ENCODE measurements at regions not wholly inside any gene's neighbourhood (a gene's known extent, or its start where the extent isn't known, plus 50 kb on each side); places are given as distances from the start of the nearest gene placed in this dataset.

DNA sequence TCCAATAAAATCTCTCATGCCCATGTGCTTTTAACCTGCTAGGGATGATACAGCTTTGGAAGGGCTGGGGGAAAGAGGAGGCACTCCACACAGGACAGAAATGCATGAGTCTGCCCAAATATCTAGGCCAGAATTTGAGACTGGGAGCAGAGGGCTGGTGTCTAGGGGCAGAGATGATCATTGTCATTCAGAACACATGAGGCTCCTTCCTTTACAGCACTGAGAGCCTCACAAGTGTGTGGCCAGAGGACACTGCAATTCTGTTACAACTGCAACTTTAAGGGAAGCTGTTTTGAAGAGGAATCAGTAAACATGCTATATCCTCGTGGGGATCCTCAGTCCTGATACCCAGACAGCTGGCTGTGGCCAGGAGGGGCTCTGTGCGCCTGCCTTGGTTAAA, 541.3 kb downstream of the OMA1 start:
- no peaks in the 10 kb centered on the region for H3K4me1 ChIP-seq (ENCODE audit: control insufficient read depth in 1 of 2, insufficient read depth in 2 of 2, low read length in 2 of 2)
- ChIA-PET CTCF (no interaction called here), RAD21 (ENCODE audit: low non-redundant PET in 1 of 2, low total read pairs in 2 of 2, uncharacterized antibody in 2 of 2, unreplicated experiment in 2 of 2) (no interaction called here), POLR2A (no interaction called here)
- H2AFZ ChIP-seq (ENCODE audit: low read depth, low read length, poor library complexity, severe bottlenecking): no peak overlapping the region
- no peaks in the 10 kb centered on the region for H3K9me2 ChIP-seq (ENCODE audit: insufficient read depth)
- H3K9ac ChIP-seq (ENCODE audit: low read length): no peak overlapping the region
- H3K27me3 ChIP-seq (ENCODE audit: insufficient read depth, low read length): peaks cover 17% of the 10 kb centered on the region; the same call in 1 of the 2 replicates
- H3K4me3 ChIP-seq (replicated peaks in 1 of 2; ENCODE audit: low read depth in 1 of 2, low read length in 2 of 2): no peak overlapping the region
- intact Hi-C loops (cut with micrococcal nuclease): no loop called here
- no peaks in the 10 kb centered on the region for H3K9me3 ChIP-seq (ENCODE audit: control insufficient read depth in 1 of 2, insufficient read depth in 1 of 2, low read depth in 1 of 2, low read length in 2 of 2)
- no TSS peak for BruUV-seq (replicated peaks)
- ATAC-seq (no peak), DNase-seq (ENCODE audit: low read depth, low spot score) (no peak)
- TF ChIP-seq SRF (IDR thresholded peaks at IDR 0.05; ENCODE audit: low read depth) (no peak), EZH2phosphoT487 (IDR thresholded peaks at IDR 0.05; ENCODE audit: borderline replicate concordance) (no peak), POLR2AphosphoS5 (IDR thresholded peaks at IDR 0.05; ENCODE audit: low read depth, low read length) (no peak)
- TF ChIP-seq, protein P1, sequence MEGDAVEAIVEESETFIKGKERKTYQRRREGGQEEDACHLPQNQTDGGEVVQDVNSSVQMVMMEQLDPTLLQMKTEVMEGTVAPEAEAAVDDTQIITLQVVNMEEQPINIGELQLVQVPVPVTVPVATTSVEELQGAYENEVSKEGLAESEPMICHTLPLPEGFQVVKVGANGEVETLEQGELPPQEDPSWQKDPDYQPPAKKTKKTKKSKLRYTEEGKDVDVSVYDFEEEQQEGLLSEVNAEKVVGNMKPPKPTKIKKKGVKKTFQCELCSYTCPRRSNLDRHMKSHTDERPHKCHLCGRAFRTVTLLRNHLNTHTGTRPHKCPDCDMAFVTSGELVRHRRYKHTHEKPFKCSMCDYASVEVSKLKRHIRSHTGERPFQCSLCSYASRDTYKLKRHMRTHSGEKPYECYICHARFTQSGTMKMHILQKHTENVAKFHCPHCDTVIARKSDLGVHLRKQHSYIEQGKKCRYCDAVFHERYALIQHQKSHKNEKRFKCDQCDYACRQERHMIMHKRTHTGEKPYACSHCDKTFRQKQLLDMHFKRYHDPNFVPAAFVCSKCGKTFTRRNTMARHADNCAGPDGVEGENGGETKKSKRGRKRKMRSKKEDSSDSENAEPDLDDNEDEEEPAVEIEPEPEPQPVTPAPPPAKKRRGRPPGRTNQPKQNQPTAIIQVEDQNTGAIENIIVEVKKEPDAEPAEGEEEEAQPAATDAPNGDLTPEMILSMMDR (IDR thresholded peaks at IDR 0.05 in 2 of 3, conservative IDR thresholded peaks at IDR 0.05 in 1 of 3; ENCODE audit: borderline replicate concordance in 1 of 3, insufficient read depth in 1 of 3, low read depth in 2 of 3, low read length in 2 of 3): no peak
- no peak overlapping the region for H3K4me2 ChIP-seq (ENCODE audit: low read length)
- no peaks in the 10 kb centered on the region for H3K36me3 ChIP-seq (ENCODE audit: control insufficient read depth in 1 of 2, insufficient read depth in 2 of 2, low read length in 2 of 2)
- H3K79me2 ChIP-seq (ENCODE audit: insufficient read depth, low read length): no peaks in the 10 kb centered on the region
- H3K27ac ChIP-seq (ENCODE audit: low read depth, low read length): no peak overlapping the region
- H4K20me1 ChIP-seq (ENCODE audit: insufficient read depth): no peaks in the 10 kb centered on the region

DNA sequence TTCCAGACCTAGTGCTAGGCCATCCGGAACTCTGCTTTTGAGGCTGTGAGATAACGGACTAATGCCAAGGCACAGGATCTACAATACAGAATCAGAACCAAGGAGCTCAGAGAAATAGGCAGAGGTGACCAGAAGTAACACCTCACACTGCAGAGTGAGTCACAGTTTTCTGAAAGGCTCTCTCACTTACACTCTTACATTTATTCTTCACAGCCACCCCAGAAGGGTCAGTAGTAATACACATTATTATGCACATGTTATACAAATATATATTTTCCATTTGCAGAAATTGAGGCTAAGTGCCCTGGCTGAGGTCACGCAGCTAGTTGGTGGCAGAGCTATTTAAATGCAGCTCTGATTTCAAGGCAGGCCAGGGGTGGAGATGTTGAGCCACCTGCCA, 542.5 kb downstream of the OMA1 start:
- H2AFZ ChIP-seq (ENCODE audit: low read depth, low read length, poor library complexity, severe bottlenecking): no peak overlapping the region
- H3K79me2 ChIP-seq (ENCODE audit: insufficient read depth, low read length): no peaks in the 10 kb centered on the region
- H3K9me2 ChIP-seq (ENCODE audit: insufficient read depth): no peaks in the 10 kb centered on the region
- H3K9ac ChIP-seq (ENCODE audit: low read length): no peak overlapping the region
- RAD21 ChIA-PET (ENCODE audit: low non-redundant PET in 1 of 2, low total read pairs in 2 of 2, uncharacterized antibody in 2 of 2, unreplicated experiment in 2 of 2): no interaction called here
- ATAC-seq (no peak), DNase-seq (ENCODE audit: low read depth, low spot score) (no peak)
- no peak overlapping the region for H3K27ac ChIP-seq (ENCODE audit: low read depth, low read length)
- no peaks in the 10 kb centered on the region for H4K20me1 ChIP-seq (ENCODE audit: insufficient read depth)
- POLR2A ChIA-PET: no interaction called here
- intact Hi-C loops (cut with micrococcal nuclease): no loop called here
- no peaks in the 10 kb centered on the region for H3K9me3 ChIP-seq (ENCODE audit: control insufficient read depth in 1 of 2, insufficient read depth in 1 of 2, low read depth in 1 of 2, low read length in 2 of 2)
- no peak overlapping the region for H3K4me2 ChIP-seq (ENCODE audit: low read length)
- peaks cover 17% of the 10 kb centered on the region; the same call in 1 of the 2 replicates for H3K27me3 ChIP-seq (ENCODE audit: insufficient read depth, low read length)
- H3K4me1 ChIP-seq (ENCODE audit: control insufficient read depth in 1 of 2, insufficient read depth in 2 of 2, low read length in 2 of 2): no peaks in the 10 kb centered on the region
- CTCF ChIA-PET: no interaction called here
- TF ChIP-seq SP1 (IDR thresholded peaks at IDR 0.05; ENCODE audit: low read depth): no peak
- TF ChIP-seq, protein P2, sequence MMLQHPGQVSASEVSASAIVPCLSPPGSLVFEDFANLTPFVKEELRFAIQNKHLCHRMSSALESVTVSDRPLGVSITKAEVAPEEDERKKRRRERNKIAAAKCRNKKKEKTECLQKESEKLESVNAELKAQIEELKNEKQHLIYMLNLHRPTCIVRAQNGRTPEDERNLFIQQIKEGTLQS (IDR thresholded peaks at IDR 0.05): no peak
- no peak for TF ChIP-seq POLR2AphosphoS5 (IDR thresholded peaks at IDR 0.05; ENCODE audit: low read depth, low read length)
- no peak for TF ChIP-seq CBX3 (IDR thresholded peaks at IDR 0.05; ENCODE audit: low read depth)
- no peak for TF ChIP-seq SIN3A (IDR thresholded peaks at IDR 0.05; ENCODE audit: low read depth)
- TF ChIP-seq SRF (IDR thresholded peaks at IDR 0.05; ENCODE audit: low read depth): no peak
- TF ChIP-seq YY1 (IDR thresholded peaks at IDR 0.05; ENCODE audit: extremely low read depth, insufficient replicate concordance, low read depth, low read length): no peak
- TF ChIP-seq, protein P3, sequence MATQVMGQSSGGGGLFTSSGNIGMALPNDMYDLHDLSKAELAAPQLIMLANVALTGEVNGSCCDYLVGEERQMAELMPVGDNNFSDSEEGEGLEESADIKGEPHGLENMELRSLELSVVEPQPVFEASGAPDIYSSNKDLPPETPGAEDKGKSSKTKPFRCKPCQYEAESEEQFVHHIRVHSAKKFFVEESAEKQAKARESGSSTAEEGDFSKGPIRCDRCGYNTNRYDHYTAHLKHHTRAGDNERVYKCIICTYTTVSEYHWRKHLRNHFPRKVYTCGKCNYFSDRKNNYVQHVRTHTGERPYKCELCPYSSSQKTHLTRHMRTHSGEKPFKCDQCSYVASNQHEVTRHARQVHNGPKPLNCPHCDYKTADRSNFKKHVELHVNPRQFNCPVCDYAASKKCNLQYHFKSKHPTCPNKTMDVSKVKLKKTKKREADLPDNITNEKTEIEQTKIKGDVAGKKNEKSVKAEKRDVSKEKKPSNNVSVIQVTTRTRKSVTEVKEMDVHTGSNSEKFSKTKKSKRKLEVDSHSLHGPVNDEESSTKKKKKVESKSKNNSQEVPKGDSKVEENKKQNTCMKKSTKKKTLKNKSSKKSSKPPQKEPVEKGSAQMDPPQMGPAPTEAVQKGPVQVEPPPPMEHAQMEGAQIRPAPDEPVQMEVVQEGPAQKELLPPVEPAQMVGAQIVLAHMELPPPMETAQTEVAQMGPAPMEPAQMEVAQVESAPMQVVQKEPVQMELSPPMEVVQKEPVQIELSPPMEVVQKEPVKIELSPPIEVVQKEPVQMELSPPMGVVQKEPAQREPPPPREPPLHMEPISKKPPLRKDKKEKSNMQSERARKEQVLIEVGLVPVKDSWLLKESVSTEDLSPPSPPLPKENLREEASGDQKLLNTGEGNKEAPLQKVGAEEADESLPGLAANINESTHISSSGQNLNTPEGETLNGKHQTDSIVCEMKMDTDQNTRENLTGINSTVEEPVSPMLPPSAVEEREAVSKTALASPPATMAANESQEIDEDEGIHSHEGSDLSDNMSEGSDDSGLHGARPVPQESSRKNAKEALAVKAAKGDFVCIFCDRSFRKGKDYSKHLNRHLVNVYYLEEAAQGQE (IDR thresholded peaks at IDR 0.05; ENCODE audit: low read depth): no peak
- TF ChIP-seq, protein P1 (IDR thresholded peaks at IDR 0.05 in 2 of 3, conservative IDR thresholded peaks at IDR 0.05 in 1 of 3; ENCODE audit: borderline replicate concordance in 1 of 3, insufficient read depth in 1 of 3, low read depth in 2 of 3, low read length in 2 of 3): no peak
- H3K4me3 ChIP-seq (replicated peaks in 1 of 2; ENCODE audit: low read depth in 1 of 2, low read length in 2 of 2): no peak overlapping the region
- no TSS peak for BruUV-seq (replicated peaks)
- H3K36me3 ChIP-seq (ENCODE audit: control insufficient read depth in 1 of 2, insufficient read depth in 2 of 2, low read length in 2 of 2): no peaks in the 10 kb centered on the region
